Esophagus squamous epithelium (tissue), 5 donors: ENCODE measurements at regions not wholly inside any gene's neighbourhood (a gene's known extent, or its start where the extent isn't known, plus 50 kb on each side); places are given as distances from the start of the nearest gene placed in this dataset.
A peak's percentile ranks its signal among the peaks of the same experiment; 100 is the strongest.

ENCODE experiments used
- DNase-seq: peaks from one replicate; lab custom pipeline; 2025; lab: John Stamatoyannopoulos, UW
- H3K27ac ChIP-seq, 4 donors: fragments of 200-600 bp; sonication (generic); one replicate each; pipeline ENCODE4 v1.5.1; 2016 to 2019; ENCODE audit warnings: mild to moderate bottlenecking in 1 of 4
- H3K27me3 ChIP-seq, 4 donors: fragments of 200-600 bp; sonication (generic); 1 replicate in 3 of 4; 2 replicates in 1 of 4; pipeline versions ENCODE4 v1.5.1 to v1.6.0; 2017 to 2021; ENCODE audit warnings: antibody characterized with exemption in 1 of 4
- H3K36me3 ChIP-seq, 3 donors: fragments of 200-600 bp; sonication (generic); one replicate each; pipeline ENCODE4 v1.5.1; 2016 to 2019
- H3K4me1 ChIP-seq, 3 donors: fragments of 200-600 bp; sonication (generic); one replicate each; pipeline ENCODE4 v1.5.1; 2017 to 2019
- H3K4me3 ChIP-seq, 4 donors: fragments of 200-600 bp; sonication (generic); 1 replicate in 3 of 4; 2 replicates in 1 of 4; pipeline ENCODE4 v1.5.1; 2016 to 2019; ENCODE audit warnings: mild to moderate bottlenecking in 2 of 4, moderate library complexity in 1 of 4
- H3K9me3 ChIP-seq, 3 donors: fragments of 200-600 bp; sonication (generic); one replicate each; pipeline ENCODE4 v1.5.1; 2016 to 2019
- CTCF ChIP-seq, 6 experiments: fragments of 450-650 bp in 4 of 6; fragments of 200-600 bp in 2 of 6; sonication (generic) in 2 of 6; IDR thresholded peaks; one replicate each; pipeline ENCODE4 v1.5.1; 2016 to 2019; ENCODE audit warnings: antibody characterized with exemption in 6 of 6, mild to moderate bottlenecking in 4 of 6, moderate library complexity in 4 of 6
- POLR2A ChIP-seq, 4 donors: fragments of 450-650 bp; IDR thresholded peaks; one replicate each; pipeline ENCODE4 v1.6.1; 2017; ENCODE audit warnings: antibody characterized with exemption in 4 of 4, mild to moderate bottlenecking in 4 of 4, moderate library complexity in 3 of 4
- WGBS, 2 donors: methylation state at CpG; one replicate each; pipeline ENCODE4 v1.1.5; 2018; 5-methylcytosine and 5-hydroxymethylcytosine counted together
- intact Hi-C: fragments of 100-400 bp; cut with DNase I; formaldehyde crosslinking; loops from one replicate; pipeline ENCODE4 v1.15.0; 2022
- donor health status: DM: yes; HTN: yes; CAD: no.

DNA sequence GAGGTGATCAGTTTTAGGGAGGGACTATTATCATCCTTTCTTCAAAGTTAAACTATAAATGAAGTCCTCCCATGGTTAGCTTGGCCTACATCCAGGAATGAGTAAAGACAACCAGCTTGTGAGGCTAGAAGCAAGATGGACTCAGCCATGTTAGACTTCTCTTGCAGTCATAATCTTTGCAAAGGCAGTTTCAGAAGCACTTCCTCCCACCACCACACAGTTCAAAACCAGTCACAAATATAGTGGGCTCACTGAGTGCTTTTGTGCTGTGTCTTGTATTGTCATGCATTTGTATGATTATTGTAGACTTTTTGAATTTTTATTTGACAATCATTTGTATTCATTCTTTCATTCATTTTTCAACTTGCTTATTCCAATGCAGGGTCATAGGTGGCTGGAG, 204.5 kb downstream of the ZNF674 start:
- intact Hi-C loops: no loop called here
- no peaks in the 10 kb centered on the region for H3K27me3 ChIP-seq
- DNase-seq: no peak
- H3K9me3 ChIP-seq: no peaks in the 10 kb centered on the region
- no peaks in the 10 kb centered on the region for H3K4me1 ChIP-seq
- no peak overlapping the region for H3K27ac ChIP-seq
- TF ChIP-seq POLR2A (IDR thresholded peaks at IDR 0.05) (no peak), CTCF (IDR thresholded peaks at IDR 0.05) (no peak)
- H3K36me3 ChIP-seq: no peaks in the 10 kb centered on the region
- H3K4me3 ChIP-seq: no peak overlapping the region

DNA sequence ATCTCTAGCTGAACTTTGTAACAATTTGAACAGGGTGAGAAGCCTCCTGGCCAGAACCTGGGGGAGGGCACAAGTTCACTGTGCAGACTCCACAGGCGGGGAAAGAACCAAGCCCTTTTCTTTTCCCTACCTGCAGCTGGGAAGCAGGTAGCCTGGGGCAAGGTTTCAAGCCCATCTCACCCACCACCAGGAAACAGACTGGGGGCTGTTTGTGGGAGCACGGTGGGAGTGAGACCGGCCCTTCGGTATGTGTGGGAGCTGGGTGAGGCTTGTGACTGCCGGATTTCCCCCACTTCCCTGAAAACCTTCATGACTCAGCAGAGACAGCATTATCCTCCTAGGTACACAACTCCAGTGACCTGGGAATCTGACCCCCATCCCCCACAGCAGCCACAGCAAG, 211.7 kb downstream of the ZNF674 start:
- intact Hi-C loops: no loop called here
- no peak for DNase-seq
- no peak overlapping the region for H3K4me3 ChIP-seq
- H3K4me1 ChIP-seq: peaks cover 0 to 15% (median 0%) of the 10 kb centered on the region in 3 donors
- no peaks in the 10 kb centered on the region for H3K36me3 ChIP-seq
- H3K27ac ChIP-seq: peak overlapping the region; percentile 43 to 73 (median 71)
- no peaks in the 10 kb centered on the region for H3K9me3 ChIP-seq
- 60% methylated on average over 4 of the region's 5 CpGs; no CpG with 5 or more reads in 1 of the 2 donors for WGBS, 2 donors
- no peaks in the 10 kb centered on the region for H3K27me3 ChIP-seq
- TF ChIP-seq POLR2A (IDR thresholded peaks at IDR 0.05) (no peak), CTCF (IDR thresholded peaks at IDR 0.05) (no peak)

- Histone ChIP-seq H3K36me3 (no peaks in the 10 kb centered on the region), H3K4me1 (peaks cover 0 to 36% (median 0%) of the 10 kb centered on the region in 3 donors), H3K27me3 (no peaks in the 10 kb centered on the region), H3K9me3 (no peaks in the 10 kb centered on the region), H3K4me3 (no peak overlapping the region), H3K27ac (peak overlapping the region in 3 of 4 donors; percentile 31 to 50 (median 47))
- DNase-seq: no peak
- intact Hi-C loops: no loop called here
- TF ChIP-seq CTCF (IDR thresholded peaks at IDR 0.05) (no peak), POLR2A (IDR thresholded peaks at IDR 0.05) (no peak)
Observed at GRCh38 chrX:46330981-46331380, 214.2 kb downstream of the ZNF674 start.

DNA sequence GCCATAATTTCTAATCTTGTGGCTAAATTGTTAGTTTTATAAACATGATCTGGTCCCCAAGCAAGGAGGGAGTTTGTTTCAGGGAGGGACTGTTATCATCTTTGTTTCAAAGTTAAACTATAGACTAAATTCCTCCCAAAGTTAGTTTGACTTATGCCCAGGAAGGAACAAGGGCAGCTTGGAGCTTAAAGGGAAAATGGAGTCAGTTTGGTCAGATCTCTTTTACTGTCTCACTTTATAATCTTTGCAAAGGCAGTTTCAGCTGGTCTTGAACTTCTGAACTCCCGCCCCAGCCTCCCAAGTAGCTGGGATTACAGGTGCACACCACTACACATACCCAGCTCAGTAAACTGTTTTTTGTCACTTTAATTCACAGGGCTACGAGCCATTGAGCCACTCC, 214.7 kb downstream of the ZNF674 start:
- intact Hi-C loops: no loop called here
- no peak for DNase-seq
- no peak overlapping the region for H3K4me3 ChIP-seq
- H3K9me3 ChIP-seq: no peaks in the 10 kb centered on the region
- WGBS, 2 donors: 85% methylated on average over 2 of the region's 2 CpGs; no CpG with 5 or more reads in 1 of the 2 donors
- no peaks in the 10 kb centered on the region for H3K27me3 ChIP-seq
- H3K36me3 ChIP-seq: no peaks in the 10 kb centered on the region
- H3K27ac ChIP-seq: peak overlapping the region in 3 of 4 donors; percentile 31 to 50 (median 47)
- TF ChIP-seq CTCF (IDR thresholded peaks at IDR 0.05) (no peak), POLR2A (IDR thresholded peaks at IDR 0.05) (no peak)
- peaks cover 0 to 41% (median 0%) of the 10 kb centered on the region in 3 donors for H3K4me1 ChIP-seq

GRCh38 chrX:46328133-46328532, 217.1 kb downstream of the ZNF674 start:
- DNase-seq: no peak
- Histone ChIP-seq H3K27me3 (no peaks in the 10 kb centered on the region), H3K9me3 (no peaks in the 10 kb centered on the region), H3K27ac (peak overlapping the region in 3 of 4 donors; percentile 58 to 81 (median 80)), H3K4me1 (peaks cover 0 to 43% (median 0%) of the 10 kb centered on the region in 3 donors), H3K36me3 (no peaks in the 10 kb centered on the region), H3K4me3 (no peak overlapping the region)
- TF ChIP-seq POLR2A (IDR thresholded peaks at IDR 0.05) (no peak), CTCF (IDR thresholded peaks at IDR 0.05) (no peak)
- WGBS, 2 donors: 54 to 100% methylated on average over 1 of the region's 1 CpG
- intact Hi-C loops: no loop called here
